ENCODE measurements at regions not wholly inside any gene's neighbourhood (a gene's known extent, or its start where the extent isn't known, plus 50 kb on each side); places are given as distances from the start of the nearest gene placed in this dataset.

DNA sequence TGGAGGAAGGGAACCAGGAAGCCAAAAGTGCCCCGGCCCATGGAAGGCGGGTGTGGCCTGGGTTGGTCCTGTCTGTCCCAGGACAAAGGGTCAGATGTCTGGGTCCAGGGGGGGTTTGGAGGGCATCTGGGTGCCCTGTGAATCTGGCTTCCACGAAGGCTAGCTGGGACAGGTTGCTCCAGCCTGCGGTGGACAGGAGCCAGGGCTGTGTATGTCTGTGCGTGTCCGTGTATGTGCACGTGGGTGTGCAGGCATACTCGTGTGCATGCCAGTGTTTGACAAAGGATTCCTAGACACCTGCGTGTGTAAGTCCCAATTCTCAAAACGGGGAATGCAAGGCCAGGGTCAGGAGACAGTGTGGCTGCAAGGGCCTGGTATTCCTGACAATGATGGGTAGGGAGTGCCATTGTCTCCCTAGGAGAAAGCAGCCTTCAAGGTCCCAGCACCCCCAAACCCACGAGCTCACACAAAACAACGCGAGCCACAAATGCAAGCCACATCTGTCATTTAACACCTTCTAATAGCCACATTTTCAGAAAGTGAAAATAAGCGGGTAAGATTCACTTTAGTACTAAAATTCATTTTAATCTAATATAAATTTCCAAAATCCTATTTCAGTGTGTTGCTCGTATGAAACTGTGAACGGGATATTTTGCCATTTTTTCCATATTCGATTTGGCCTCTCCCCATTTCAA is 78.4 kb upstream of the WNT7B start:
- no peaks in the 10 kb centered on the region for H3K27me3 ChIP-seq
- peak overlapping the region; percentile 84 to 96 for H3K4me3 ChIP-seq
- TF ChIP-seq, protein P1, sequence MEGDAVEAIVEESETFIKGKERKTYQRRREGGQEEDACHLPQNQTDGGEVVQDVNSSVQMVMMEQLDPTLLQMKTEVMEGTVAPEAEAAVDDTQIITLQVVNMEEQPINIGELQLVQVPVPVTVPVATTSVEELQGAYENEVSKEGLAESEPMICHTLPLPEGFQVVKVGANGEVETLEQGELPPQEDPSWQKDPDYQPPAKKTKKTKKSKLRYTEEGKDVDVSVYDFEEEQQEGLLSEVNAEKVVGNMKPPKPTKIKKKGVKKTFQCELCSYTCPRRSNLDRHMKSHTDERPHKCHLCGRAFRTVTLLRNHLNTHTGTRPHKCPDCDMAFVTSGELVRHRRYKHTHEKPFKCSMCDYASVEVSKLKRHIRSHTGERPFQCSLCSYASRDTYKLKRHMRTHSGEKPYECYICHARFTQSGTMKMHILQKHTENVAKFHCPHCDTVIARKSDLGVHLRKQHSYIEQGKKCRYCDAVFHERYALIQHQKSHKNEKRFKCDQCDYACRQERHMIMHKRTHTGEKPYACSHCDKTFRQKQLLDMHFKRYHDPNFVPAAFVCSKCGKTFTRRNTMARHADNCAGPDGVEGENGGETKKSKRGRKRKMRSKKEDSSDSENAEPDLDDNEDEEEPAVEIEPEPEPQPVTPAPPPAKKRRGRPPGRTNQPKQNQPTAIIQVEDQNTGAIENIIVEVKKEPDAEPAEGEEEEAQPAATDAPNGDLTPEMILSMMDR (IDR thresholded peaks at IDR 0.05), result no peak
- H3K36me3 ChIP-seq, result peaks cover 0 to 6% (median 0%) of the 10 kb centered on the region in 3 donors
- peak; percentile 57 to 92 for DNase-seq
- peaks cover 0 to 83% (median 60%) of the 10 kb centered on the region in 4 donors for H3K4me1 ChIP-seq
- intact Hi-C loops (cut with DNase I; ENCODE audit: low total_unique reads), result no loop called here
- H3K27ac ChIP-seq, result peak overlapping the region; percentile 98 to 99
- no peaks in the 10 kb centered on the region for H3K9me3 ChIP-seq

DNA sequence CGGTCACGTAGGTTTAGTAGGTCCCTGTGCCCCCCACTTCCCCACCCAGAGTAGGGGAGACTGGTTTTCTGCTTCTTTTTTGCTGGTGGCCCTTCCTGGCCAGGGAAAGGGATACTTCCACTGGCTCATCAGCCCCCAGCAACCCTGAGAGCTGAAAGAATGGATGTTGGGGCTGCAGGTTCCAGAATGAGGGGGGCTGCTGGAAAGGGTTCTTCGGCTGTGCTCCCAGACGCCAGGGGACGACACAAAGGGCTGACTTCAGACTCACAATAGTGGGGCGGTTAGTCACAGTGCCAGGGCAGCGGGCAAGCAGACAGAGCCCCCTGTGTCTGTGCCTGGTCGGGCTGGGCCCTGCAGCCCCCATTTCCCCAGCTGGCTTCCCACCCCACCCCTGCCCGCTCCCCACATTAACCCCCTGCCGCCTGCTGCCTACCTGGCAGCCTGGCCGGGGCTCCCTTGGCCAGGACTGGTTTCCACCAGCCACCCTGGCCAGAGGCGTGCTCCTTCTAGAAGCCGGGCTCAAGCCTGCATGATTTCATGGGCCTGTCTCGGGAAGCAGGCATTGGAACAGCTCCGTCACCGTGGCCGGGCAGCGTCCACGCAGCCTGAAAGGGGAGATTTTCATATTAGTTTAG is 79.1 kb upstream of the WNT7B start:
- TF ChIP-seq, protein P1 (IDR thresholded peaks at IDR 0.05), result no peak
- Histone ChIP-seq H3K27ac (peak overlapping the region; percentile 98 to 99), H3K27me3 (no peaks in the 10 kb centered on the region), H3K4me3 (peak overlapping the region; percentile 84 to 96), H3K4me1 (peaks cover 0 to 84% (median 61%) of the 10 kb centered on the region in 4 donors), H3K9me3 (no peaks in the 10 kb centered on the region), H3K36me3 (peaks cover 0 to 4% (median 0%) of the 10 kb centered on the region in 3 donors)
- intact Hi-C loops (cut with DNase I; ENCODE audit: low total_unique reads), result no loop called here
- DNase-seq, result peak; percentile 35 to 76

DNA sequence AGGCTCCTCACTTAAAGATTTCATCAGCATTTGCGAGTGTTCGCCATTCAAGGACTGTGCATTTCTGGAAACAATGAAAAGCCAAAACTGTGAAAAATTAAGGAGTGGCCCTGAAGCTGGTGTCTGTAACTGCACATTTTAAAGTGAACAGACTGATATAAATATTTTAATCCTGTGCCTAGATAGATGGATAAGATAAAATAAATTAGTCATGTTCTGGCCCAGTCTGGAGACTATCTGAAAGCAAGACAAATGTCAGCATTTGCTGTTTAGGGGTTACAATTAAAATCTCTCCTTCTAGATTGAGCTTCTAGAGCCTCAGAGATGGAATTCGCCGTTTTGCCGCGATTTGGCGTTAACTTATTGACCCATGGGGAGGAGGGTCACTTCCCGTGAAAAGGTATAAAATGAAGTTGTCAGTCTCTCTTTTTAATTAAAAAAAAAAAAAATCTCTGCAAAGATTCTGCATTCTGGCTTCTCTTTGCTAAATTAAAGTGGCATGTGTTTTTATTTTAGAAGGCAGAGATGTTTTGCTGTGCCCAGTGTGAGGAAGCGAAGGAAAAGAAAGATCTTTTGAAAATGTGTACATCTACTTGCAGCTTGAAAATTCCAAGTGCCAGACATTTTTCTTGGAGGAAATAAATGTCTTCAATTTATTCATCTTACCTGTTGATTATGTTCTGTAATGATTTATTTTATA is 79.7 kb upstream of the WNT7B start:
- peak; percentile 6 to 12 for DNase-seq
- intact Hi-C loops (cut with DNase I; ENCODE audit: low total_unique reads), result no loop called here
- Histone ChIP-seq H3K4me1 (peaks cover 0 to 84% (median 61%) of the 10 kb centered on the region in 4 donors), H3K27ac (peak overlapping the region; percentile 98 to 99), H3K27me3 (no peaks in the 10 kb centered on the region), H3K4me3 (peak overlapping the region; percentile 84 to 96), H3K9me3 (no peaks in the 10 kb centered on the region), H3K36me3 (peaks cover 0 to 4% (median 0%) of the 10 kb centered on the region in 3 donors)
- TF ChIP-seq, protein P1 (IDR thresholded peaks at IDR 0.05), result no peak

DNA sequence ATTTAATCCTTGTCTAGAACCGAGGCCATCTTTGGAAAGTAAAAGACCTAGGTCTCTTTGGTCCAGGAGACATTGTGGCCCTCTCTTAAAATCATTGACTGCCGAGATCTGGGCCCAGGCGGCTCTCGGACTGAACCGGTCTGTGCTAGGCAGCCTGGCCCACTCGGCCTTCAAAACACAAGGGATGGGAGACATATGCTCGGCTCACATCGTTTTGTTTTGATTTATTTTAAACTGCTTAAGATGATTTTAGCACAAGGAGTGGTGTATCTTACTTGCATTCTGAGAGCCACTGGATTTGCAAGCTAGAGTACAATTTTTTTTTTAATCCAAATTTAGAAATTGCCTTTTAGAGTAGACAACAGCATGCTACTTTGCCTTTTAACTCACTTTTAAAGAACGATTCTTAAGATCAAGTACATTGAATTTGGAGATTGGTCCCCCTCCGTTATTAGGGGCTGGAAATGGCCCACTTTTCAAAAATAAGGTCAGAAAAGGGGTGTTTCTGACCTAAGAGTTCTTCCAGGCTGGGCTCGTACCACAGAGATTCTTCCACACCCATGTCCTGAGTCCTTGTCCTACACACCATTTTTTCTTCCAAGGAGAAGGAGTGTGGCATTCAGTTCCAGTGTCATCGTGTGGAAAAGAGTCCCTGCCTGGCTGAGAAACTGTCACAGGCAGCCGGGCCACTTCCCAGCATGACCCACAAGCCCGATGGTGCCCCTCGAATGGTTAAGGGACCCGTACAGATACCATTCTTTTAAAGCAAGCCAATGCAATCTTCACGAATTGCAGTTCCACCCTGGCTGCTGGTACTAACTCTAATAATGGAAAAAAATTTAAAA is 80.5 kb upstream of the WNT7B start:
- Histone ChIP-seq H3K36me3 (peaks cover 0 to 7% (median 0%) of the 10 kb centered on the region in 3 donors), H3K27ac (peak overlapping the region; percentile 98 to 99), H3K9me3 (no peaks in the 10 kb centered on the region), H3K27me3 (no peaks in the 10 kb centered on the region), H3K4me1 (peaks cover 4 to 84% (median 60%) of the 10 kb centered on the region in 4 donors), H3K4me3 (peak overlapping the region; percentile 84 to 96)
- TF ChIP-seq, protein P1 (IDR thresholded peaks at IDR 0.05), result no peak
- peak; percentile 39 to 70 for DNase-seq
- intact Hi-C loops (cut with DNase I; ENCODE audit: low total_unique reads), result no loop called here

DNA sequence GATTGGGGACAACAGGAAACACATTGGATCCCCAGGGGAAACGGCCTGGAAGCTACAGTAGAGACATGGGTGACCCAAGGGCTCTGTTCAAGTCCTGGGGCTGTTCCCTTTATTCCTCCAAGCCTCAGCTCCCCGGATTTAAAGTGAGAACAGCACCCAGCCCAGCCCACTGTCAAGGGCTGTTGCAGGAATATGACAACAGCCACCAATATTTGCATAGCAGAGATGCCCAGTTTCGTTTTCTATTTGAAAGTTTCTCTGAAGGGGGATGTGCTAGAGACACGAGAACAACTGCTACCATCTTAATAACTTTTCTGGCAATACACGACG is 81.1 kb upstream of the WNT7B start:
- Histone ChIP-seq H3K27me3 (no peaks in the 10 kb centered on the region), H3K9me3 (no peaks in the 10 kb centered on the region), H3K36me3 (peaks cover 0 to 7% (median 0%) of the 10 kb centered on the region in 3 donors), H3K4me1 (peaks cover 4 to 84% (median 60%) of the 10 kb centered on the region in 4 donors), H3K4me3 (peak overlapping the region; percentile 84 to 96), H3K27ac (peak overlapping the region; percentile 98 to 99)
- TF ChIP-seq, protein P1 (IDR thresholded peaks at IDR 0.05), result no peak
- peak; percentile 84 to 86 for DNase-seq
- intact Hi-C loops (cut with DNase I; ENCODE audit: low total_unique reads), result no loop called here

Data from tibial artery (tissue), 4 donors.